BJ (cell line): ENCODE measurements at regions not wholly inside any gene's neighbourhood (a gene's known extent, or its start where the extent isn't known, plus 50 kb on each side); places are given as distances from the start of the nearest gene placed in this dataset.

ENCODE experiments used
- CTCF ChIA-PET: fragments of 350-600 bp; formaldehyde crosslinking; extraction: SDS; loops from one replicate; lab custom pipeline; 2021; ENCODE audit warnings: antibody characterized with exemption, inconsistent platforms; lab: Yijun Ruan, JAX
- POLR2A ChIA-PET: fragments of 300-600 bp; sonication (Branson Sonifier 250); formaldehyde crosslinking; extraction: SDS; loops from one replicate; lab custom pipeline; 2021; ENCODE audit warnings: antibody characterized with exemption; lab: Charles Lee
- DNase-seq: peaks from one replicate; pipeline ENCODE4 v3.0.0-alpha.2; 2011; ENCODE audit warnings: low read depth
- H3K27me3 ChIP-seq: 2 replicates; pipeline ENCODE4 v1.6.0; 2011; ENCODE audit warnings: low read length; ENCODE audit not compliant: control insufficient read depth, insufficient read depth
- H3K36me3 ChIP-seq: 2 replicates; pipeline ENCODE4 v1.5.1; 2011; ENCODE audit warnings: low read length; ENCODE audit not compliant: control insufficient read depth, insufficient read depth
- H3K4me3 ChIP-seq: 2 replicates; pipeline ENCODE4 v1.5.1; 2011; ENCODE audit warnings: low read depth, mild to moderate bottlenecking, control low read depth, low read length
- TF ChIP-seq, protein P1 (sequence below): IDR thresholded peaks from 2 replicates; pipeline ENCODE4 v1.5.1; 2011; ENCODE audit warnings: low read depth, mild to moderate bottlenecking, control low read depth, inconsistent platforms, low read length, moderate library complexity; ENCODE audit not compliant: insufficient read depth

- no peaks in the 10 kb centered on the region for H3K27me3 ChIP-seq
- DNase-seq: no peak
- TF ChIP-seq, protein P1, sequence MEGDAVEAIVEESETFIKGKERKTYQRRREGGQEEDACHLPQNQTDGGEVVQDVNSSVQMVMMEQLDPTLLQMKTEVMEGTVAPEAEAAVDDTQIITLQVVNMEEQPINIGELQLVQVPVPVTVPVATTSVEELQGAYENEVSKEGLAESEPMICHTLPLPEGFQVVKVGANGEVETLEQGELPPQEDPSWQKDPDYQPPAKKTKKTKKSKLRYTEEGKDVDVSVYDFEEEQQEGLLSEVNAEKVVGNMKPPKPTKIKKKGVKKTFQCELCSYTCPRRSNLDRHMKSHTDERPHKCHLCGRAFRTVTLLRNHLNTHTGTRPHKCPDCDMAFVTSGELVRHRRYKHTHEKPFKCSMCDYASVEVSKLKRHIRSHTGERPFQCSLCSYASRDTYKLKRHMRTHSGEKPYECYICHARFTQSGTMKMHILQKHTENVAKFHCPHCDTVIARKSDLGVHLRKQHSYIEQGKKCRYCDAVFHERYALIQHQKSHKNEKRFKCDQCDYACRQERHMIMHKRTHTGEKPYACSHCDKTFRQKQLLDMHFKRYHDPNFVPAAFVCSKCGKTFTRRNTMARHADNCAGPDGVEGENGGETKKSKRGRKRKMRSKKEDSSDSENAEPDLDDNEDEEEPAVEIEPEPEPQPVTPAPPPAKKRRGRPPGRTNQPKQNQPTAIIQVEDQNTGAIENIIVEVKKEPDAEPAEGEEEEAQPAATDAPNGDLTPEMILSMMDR: no peak
- CTCF ChIA-PET: interaction anchor here (0.7 kb wide), 1 partner anchor 774 kb away, joined by 3 read pairs; no protein-coding TSS in a partner anchor
- no peak overlapping the region for H3K4me3 ChIP-seq
- POLR2A ChIA-PET: interaction anchor here (0.6 kb wide), 1 partner anchor 97 kb away, joined by 13 read pairs; no protein-coding TSS in a partner anchor
- no peaks in the 10 kb centered on the region for H3K36me3 ChIP-seq
Measured at GRCh38 chr20:11814267-11814666, 103.4 kb upstream of the BTBD3 start.

DNA sequence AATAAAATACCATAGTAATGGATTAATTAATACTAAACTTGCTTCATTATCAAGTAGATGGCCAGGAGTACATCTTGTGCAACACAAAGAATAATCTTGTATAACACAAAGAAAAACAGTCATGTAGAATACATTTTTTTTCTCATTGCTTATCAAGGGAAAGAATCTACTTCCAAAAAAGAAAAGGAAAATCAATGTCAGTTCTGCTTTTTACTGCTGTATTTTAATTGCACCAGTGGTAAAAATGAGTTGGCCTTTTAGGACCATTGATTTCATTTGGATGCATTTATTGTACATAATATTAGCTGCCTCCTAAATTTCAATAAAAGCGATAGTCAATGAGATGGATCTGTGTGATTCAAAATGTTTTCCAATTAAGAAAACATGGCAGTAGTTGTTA, 96.9 kb upstream of the BTBD3 start:
- H3K36me3 ChIP-seq: no peaks in the 10 kb centered on the region
- H3K27me3 ChIP-seq: no peaks in the 10 kb centered on the region
- ChIA-PET CTCF (interaction anchor here (1.2 kb wide), 1 partner anchor 83 kb away, joined by 5 read pairs; no protein-coding TSS in a partner anchor), POLR2A (no interaction called here)
- TF ChIP-seq, protein P1: no peak
- DNase-seq: no peak
- no peak overlapping the region for H3K4me3 ChIP-seq

DNA sequence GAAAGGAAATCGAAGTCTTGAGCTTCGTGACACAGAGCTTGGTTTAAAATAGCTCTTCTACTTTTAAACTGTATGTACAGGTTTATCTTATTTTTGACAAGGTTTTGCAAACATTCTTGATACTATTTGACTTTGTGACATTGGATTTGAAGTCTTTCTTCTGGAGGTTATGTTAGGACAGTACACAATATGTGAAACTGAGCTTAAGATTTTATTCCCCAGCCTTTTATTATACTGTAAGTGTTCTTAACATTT, 95.2 kb upstream of the BTBD3 start:
- no peak overlapping the region for H3K4me3 ChIP-seq
- DNase-seq: no peak
- no peaks in the 10 kb centered on the region for H3K36me3 ChIP-seq
- CTCF ChIA-PET: interaction anchor here (1.1 kb wide), 1 partner anchor 23 kb away, joined by 3 read pairs; no protein-coding TSS in a partner anchor
- POLR2A ChIA-PET: interaction anchor here (0.7 kb wide), 1 partner anchor 95 kb away, joined by 3 read pairs; the partner anchor contains the start of gene BTBD3
- no peaks in the 10 kb centered on the region for H3K27me3 ChIP-seq
- TF ChIP-seq, protein P1: no peak

DNA sequence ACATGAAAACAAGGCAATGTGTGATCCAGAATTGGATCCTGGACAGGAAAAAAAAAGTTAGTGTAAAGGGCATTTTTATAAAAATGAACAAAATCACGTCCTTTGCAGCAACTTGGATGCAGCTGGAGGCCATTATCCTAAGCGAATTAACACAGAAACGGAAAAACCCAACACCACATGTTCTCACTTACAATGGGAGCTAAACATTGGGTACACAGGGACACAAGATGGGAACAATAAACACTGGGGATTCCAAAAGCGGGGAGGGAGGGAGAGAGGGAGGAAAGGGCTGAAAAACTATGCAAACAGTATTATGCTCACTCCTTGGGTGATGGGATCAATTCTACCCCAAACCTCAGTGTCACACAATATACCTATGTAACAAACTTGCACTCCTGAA, 91.4 kb upstream of the BTBD3 start:
- no peaks in the 10 kb centered on the region for H3K36me3 ChIP-seq
- CTCF ChIA-PET: no interaction called here
- no peaks in the 10 kb centered on the region for H3K27me3 ChIP-seq
- POLR2A ChIA-PET: no interaction called here
- TF ChIP-seq, protein P1: no peak
- DNase-seq: no peak
- H3K4me3 ChIP-seq: no peak overlapping the region

GRCh38 chr20:11832397-11832796, 85.3 kb upstream of the BTBD3 start:
- Histone ChIP-seq H3K36me3 (no peaks in the 10 kb centered on the region), H3K27me3 (no peaks in the 10 kb centered on the region), H3K4me3 (no peak overlapping the region)
- TF ChIP-seq, protein P1: no peak
- DNase-seq: no peak
- ChIA-PET POLR2A (no interaction called here), CTCF (no interaction called here)
